ENCODE measurements at regions not wholly inside any gene's neighbourhood (a gene's known extent, or its start where the extent isn't known, plus 50 kb on each side); places are given as distances from the start of the nearest gene placed in this dataset.

GRCh38 chr13:65028101-65028500, 2202.0 kb downstream of the PCDH9 start:
- TF ChIP-seq CEBPB (IDR thresholded peaks at IDR 0.05) (no peak), REST (IDR thresholded peaks at IDR 0.05; ENCODE audit: low read depth) (no peak), TAF1 (IDR thresholded peaks at IDR 0.05; ENCODE audit: low read depth) (no peak), RAD21 (IDR thresholded peaks at IDR 0.05; ENCODE audit: low read depth) (no peak), EP300 (IDR thresholded peaks at IDR 0.05; ENCODE audit: borderline replicate concordance) (no peak), TEAD4 (IDR thresholded peaks at IDR 0.05) (no peak)
